CD8-positive, alpha-beta memory T cell (primary cell): ENCODE measurements at regions not wholly inside any gene's neighbourhood (a gene's known extent, or its start where the extent isn't known, plus 50 kb on each side); places are given as distances from the start of the nearest gene placed in this dataset.

Experiments used
- CTCF ChIA-PET: fragments of 350-600 bp; sonication (Branson Sonifier 250); formaldehyde crosslinking; loops from one replicate; lab custom pipeline; 2021; ENCODE audit warnings: antibody characterized with exemption; lab: Charles Lee
- POLR2A ChIA-PET: fragments of 350-600 bp; sonication (Branson Sonifier 250); formaldehyde crosslinking; loops from one replicate; lab custom pipeline; 2021; ENCODE audit warnings: antibody characterized with exemption; lab: Charles Lee
- DNase-seq, 5 donors: peaks; one replicate each; pipeline versions ENCODE4 v3.0.0 to v3.0.0-alpha.2; 2020 to 2022; ENCODE audit warnings: mixed read lengths in 1 of 5
- H3K27ac ChIP-seq: one replicate; pipeline ENCODE4 v1.7.0; 2013; ENCODE audit warnings: low read depth, mild to moderate bottlenecking, low read length, moderate library complexity
- H3K27me3 ChIP-seq: 2 replicates; pipeline ENCODE4 v1.7.0; 2013; ENCODE audit warnings: low read length, mild to moderate bottlenecking; ENCODE audit not compliant: insufficient read depth, poor library complexity, severe bottlenecking
- H3K36me3 ChIP-seq: 2 replicates; pipeline ENCODE4 v1.7.0; 2013; ENCODE audit warnings: mild to moderate bottlenecking, low read length, moderate library complexity; ENCODE audit not compliant: insufficient read depth
- H3K4me1 ChIP-seq: 2 replicates; pipeline ENCODE4 v1.7.0; 2013; ENCODE audit warnings: mild to moderate bottlenecking, low read length, moderate library complexity; ENCODE audit not compliant: insufficient read depth
- H3K4me3 ChIP-seq: 2 replicates; pipeline ENCODE4 v1.7.0; 2013; ENCODE audit warnings: mild to moderate bottlenecking, low read length
- H3K9me3 ChIP-seq: 2 replicates; pipeline ENCODE4 v1.7.0; 2013; ENCODE audit warnings: mild to moderate bottlenecking, low read length
- H3K27ac Mint-ChIP-seq, 8 donors: one replicate each; pipeline ENCODE4 v1.8.0; 2020 to 2021; ENCODE audit warnings: mixed read lengths in 8 of 8, mild to moderate bottlenecking in 6 of 8, inconsistent platforms in 3 of 8, moderate library complexity in 3 of 8
- H3K27me3 Mint-ChIP-seq, 2 donors: one replicate each; pipeline ENCODE4 v1.8.0; 2020 to 2021; ENCODE audit warnings: mixed read lengths in 2 of 2, mild to moderate bottlenecking in 1 of 2, moderate library complexity in 1 of 2
- H3K36me3 Mint-ChIP-seq, 3 donors: one replicate each; pipeline ENCODE4 v1.8.0; 2020 to 2021; ENCODE audit warnings: mixed read lengths in 3 of 3, inconsistent platforms in 1 of 3, mild to moderate bottlenecking in 1 of 3
- H3K4me1 Mint-ChIP-seq, 3 donors: one replicate each; pipeline ENCODE4 v1.8.0; 2020 to 2021; ENCODE audit warnings: mixed read lengths in 3 of 3, inconsistent platforms in 1 of 3, mild to moderate bottlenecking in 1 of 3
- H3K4me3 Mint-ChIP-seq, 7 donors: one replicate each; pipeline ENCODE4 v1.8.0; 2020 to 2021; ENCODE audit warnings: mixed read lengths in 7 of 7, mild to moderate bottlenecking in 6 of 7, moderate library complexity in 4 of 7, inconsistent platforms in 2 of 7
- H3K9me3 Mint-ChIP-seq, 5 donors: one replicate each; pipeline ENCODE4 v1.8.0; 2020 to 2022; ENCODE audit warnings: mixed read lengths in 5 of 5, mild to moderate bottlenecking in 3 of 5, moderate library complexity in 2 of 5, inconsistent platforms in 1 of 5

GRCh38 chr4:107192601-107193000 lies 156.5 kb upstream of the DKK2 start:
- Mint-ChIP-seq H3K27ac (no peak overlapping the region), H3K9me3 (no peaks in the 10 kb centered on the region), H3K36me3 (no peaks in the 10 kb centered on the region), H3K4me1 (no peaks in the 10 kb centered on the region), H3K27me3 (no peaks in the 10 kb centered on the region), H3K4me3 (no peak overlapping the region)
- DNase-seq = no peak
- H3K27me3 ChIP-seq = no peaks in the 10 kb centered on the region
- no peak overlapping the region for H3K4me3 ChIP-seq
- H3K9me3 ChIP-seq = no peaks in the 10 kb centered on the region
- ChIA-PET CTCF (no interaction called here), POLR2A (no interaction called here)
- H3K27ac ChIP-seq = no peak overlapping the region
- H3K4me1 ChIP-seq = no peaks in the 10 kb centered on the region
- no peaks in the 10 kb centered on the region for H3K36me3 ChIP-seq

GRCh38 chr4:107187091-107187490 lies 151.0 kb upstream of the DKK2 start:
- no peaks in the 10 kb centered on the region for H3K9me3 ChIP-seq
- Mint-ChIP-seq H3K9me3 (no peaks in the 10 kb centered on the region), H3K4me1 (no peaks in the 10 kb centered on the region), H3K27ac (no peak overlapping the region), H3K27me3 (no peaks in the 10 kb centered on the region), H3K36me3 (no peaks in the 10 kb centered on the region), H3K4me3 (no peak overlapping the region)
- ChIA-PET POLR2A (no interaction called here), CTCF (no interaction called here)
- no peak for DNase-seq
- no peak overlapping the region for H3K27ac ChIP-seq
- no peaks in the 10 kb centered on the region for H3K36me3 ChIP-seq
- H3K4me1 ChIP-seq = no peaks in the 10 kb centered on the region
- no peaks in the 10 kb centered on the region for H3K27me3 ChIP-seq
- no peak overlapping the region for H3K4me3 ChIP-seq

GRCh38 chr4:107183155-107183774 lies 147.2 kb upstream of the DKK2 start:
- no peaks in the 10 kb centered on the region for H3K9me3 ChIP-seq
- no peak overlapping the region for H3K27ac Mint-ChIP-seq
- no peaks in the 10 kb centered on the region for H3K36me3 Mint-ChIP-seq
- POLR2A ChIA-PET = no interaction called here
- H3K4me1 Mint-ChIP-seq = no peaks in the 10 kb centered on the region
- H3K27ac ChIP-seq = no peak overlapping the region
- H3K4me3 Mint-ChIP-seq = no peak overlapping the region
- H3K27me3 Mint-ChIP-seq = no peaks in the 10 kb centered on the region
- H3K4me1 ChIP-seq = no peaks in the 10 kb centered on the region
- no peaks in the 10 kb centered on the region for H3K27me3 ChIP-seq
- no peak overlapping the region for H3K4me3 ChIP-seq
- peak in 1 of 5 donors; percentile 7 for DNase-seq
- CTCF ChIA-PET = interaction anchor here (0.6 kb wide), 1 partner anchor 15 kb away, joined by 3 read pairs; no protein-coding TSS in a partner anchor
- H3K9me3 Mint-ChIP-seq = no peaks in the 10 kb centered on the region
- H3K36me3 ChIP-seq = no peaks in the 10 kb centered on the region

- H3K4me1 Mint-ChIP-seq = no peaks in the 10 kb centered on the region
- no peaks in the 10 kb centered on the region for H3K9me3 ChIP-seq
- no peaks in the 10 kb centered on the region for H3K9me3 Mint-ChIP-seq
- no peak overlapping the region for H3K4me3 Mint-ChIP-seq
- no peaks in the 10 kb centered on the region for H3K36me3 ChIP-seq
- ChIA-PET POLR2A (no interaction called here), CTCF (no interaction called here)
- DNase-seq = no peak
- no peak overlapping the region for H3K27ac Mint-ChIP-seq
- H3K27ac ChIP-seq = no peak overlapping the region
- no peaks in the 10 kb centered on the region for H3K27me3 Mint-ChIP-seq
- no peak overlapping the region for H3K4me3 ChIP-seq
- no peaks in the 10 kb centered on the region for H3K27me3 ChIP-seq
- H3K36me3 Mint-ChIP-seq = no peaks in the 10 kb centered on the region
- H3K4me1 ChIP-seq = no peaks in the 10 kb centered on the region
Observed at GRCh38 chr4:107182347-107182746, 146.2 kb upstream of the DKK2 start.

GRCh38 chr4:107166873-107167450 lies 130.8 kb upstream of the DKK2 start:
- POLR2A ChIA-PET = no interaction called here
- H3K4me3 Mint-ChIP-seq = no peak overlapping the region

GRCh38 chr4:107166181-107166580 lies 130.1 kb upstream of the DKK2 start:
- Histone ChIP-seq H3K4me1 (no peaks in the 10 kb centered on the region), H3K27me3 (no peaks in the 10 kb centered on the region), H3K36me3 (no peaks in the 10 kb centered on the region), H3K4me3 (no peak overlapping the region), H3K9me3 (no peaks in the 10 kb centered on the region), H3K27ac (no peak overlapping the region)
- ChIA-PET CTCF (no interaction called here), POLR2A (no interaction called here)
- Mint-ChIP-seq H3K4me1 (peaks cover 0 to 4% (median 0%) of the 10 kb centered on the region in 3 donors), H3K9me3 (peaks cover 5 to 16% (median 10%) of the 10 kb centered on the region in 5 donors), H3K27me3 (no peaks in the 10 kb centered on the region), H3K36me3 (no peaks in the 10 kb centered on the region), H3K4me3 (no peak overlapping the region), H3K27ac (no peak overlapping the region)
- no peak for DNase-seq

More at GRCh38 chr4:107166873-107167450, 130.8 kb upstream of the DKK2 start:
- CTCF ChIA-PET = no interaction called here
- Histone ChIP-seq H3K4me3 (no peak overlapping the region), H3K27me3 (no peaks in the 10 kb centered on the region), H3K36me3 (no peaks in the 10 kb centered on the region), H3K27ac (no peak overlapping the region), H3K4me1 (no peaks in the 10 kb centered on the region), H3K9me3 (no peaks in the 10 kb centered on the region)
- Mint-ChIP-seq H3K27ac (no peak overlapping the region), H3K4me1 (peaks cover 0 to 4% (median 0%) of the 10 kb centered on the region in 3 donors), H3K27me3 (no peaks in the 10 kb centered on the region), H3K9me3 (peaks cover 5 to 16% (median 10%) of the 10 kb centered on the region in 5 donors), H3K36me3 (no peaks in the 10 kb centered on the region)
- DNase-seq = no peak

- H3K36me3 Mint-ChIP-seq = no peaks in the 10 kb centered on the region
- H3K4me1 Mint-ChIP-seq = peaks cover 0 to 4% (median 0%) of the 10 kb centered on the region in 3 donors
- H3K4me3 Mint-ChIP-seq = no peak overlapping the region
- H3K9me3 Mint-ChIP-seq = peaks cover 5 to 16% (median 10%) of the 10 kb centered on the region in 5 donors
- POLR2A ChIA-PET = no interaction called here
- H3K4me1 ChIP-seq = no peaks in the 10 kb centered on the region
- H3K27me3 ChIP-seq = no peaks in the 10 kb centered on the region
- DNase-seq = no peak
- H3K27ac Mint-ChIP-seq = no peak overlapping the region
- H3K4me3 ChIP-seq = no peak overlapping the region
- no peaks in the 10 kb centered on the region for H3K27me3 Mint-ChIP-seq
- H3K36me3 ChIP-seq = no peaks in the 10 kb centered on the region
- CTCF ChIA-PET = no interaction called here
- no peaks in the 10 kb centered on the region for H3K9me3 ChIP-seq
- no peak overlapping the region for H3K27ac ChIP-seq
Observed at GRCh38 chr4:107164962-107165475, 128.9 kb upstream of the DKK2 start.

- Histone ChIP-seq H3K4me3 (no peak overlapping the region), H3K36me3 (no peaks in the 10 kb centered on the region), H3K27me3 (no peaks in the 10 kb centered on the region), H3K9me3 (no peaks in the 10 kb centered on the region), H3K27ac (no peak overlapping the region), H3K4me1 (no peaks in the 10 kb centered on the region)
- no peak overlapping the region for H3K4me3 Mint-ChIP-seq
- CTCF ChIA-PET = no interaction called here
- H3K36me3 Mint-ChIP-seq = no peaks in the 10 kb centered on the region
- no peak for DNase-seq
- H3K9me3 Mint-ChIP-seq = peaks cover 0 to 7% (median 0%) of the 10 kb centered on the region in 5 donors
- H3K27ac Mint-ChIP-seq = no peak overlapping the region
- POLR2A ChIA-PET = no interaction called here
- no peaks in the 10 kb centered on the region for H3K4me1 Mint-ChIP-seq
- peaks cover 0 to 10% of the 10 kb centered on the region in 2 donors for H3K27me3 Mint-ChIP-seq
Observed at GRCh38 chr4:107156443-107156842, 120.3 kb upstream of the DKK2 start.
